ENCODE measurements at regions not wholly inside any gene's neighbourhood (a gene's known extent, or its start where the extent isn't known, plus 50 kb on each side); places are given as distances from the start of the nearest gene placed in this dataset.

DNA sequence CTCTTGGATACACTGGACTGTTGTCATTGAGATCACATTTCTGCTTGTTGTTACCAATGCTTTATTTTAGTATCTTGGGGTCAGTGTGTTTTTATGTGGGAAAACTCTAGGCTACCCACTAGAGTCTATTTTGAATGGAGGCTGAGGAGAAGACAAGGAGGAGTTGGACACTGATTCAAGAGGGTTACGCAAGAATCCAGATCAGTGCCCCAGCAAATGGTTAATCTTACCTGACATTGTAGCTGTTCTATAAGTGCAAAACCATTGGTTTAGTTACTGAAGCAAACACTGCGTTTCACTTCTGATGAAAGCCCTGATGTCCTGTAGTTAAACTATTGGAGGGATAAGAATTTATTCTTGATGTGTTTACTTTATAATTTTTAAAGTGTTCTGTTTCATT is 331.1 kb upstream of the NR3C2 start:
- no peak overlapping the region for H3K27ac ChIP-seq (ENCODE audit: extremely low read depth, low read depth, low read length)
- TF ChIP-seq, protein P1, sequence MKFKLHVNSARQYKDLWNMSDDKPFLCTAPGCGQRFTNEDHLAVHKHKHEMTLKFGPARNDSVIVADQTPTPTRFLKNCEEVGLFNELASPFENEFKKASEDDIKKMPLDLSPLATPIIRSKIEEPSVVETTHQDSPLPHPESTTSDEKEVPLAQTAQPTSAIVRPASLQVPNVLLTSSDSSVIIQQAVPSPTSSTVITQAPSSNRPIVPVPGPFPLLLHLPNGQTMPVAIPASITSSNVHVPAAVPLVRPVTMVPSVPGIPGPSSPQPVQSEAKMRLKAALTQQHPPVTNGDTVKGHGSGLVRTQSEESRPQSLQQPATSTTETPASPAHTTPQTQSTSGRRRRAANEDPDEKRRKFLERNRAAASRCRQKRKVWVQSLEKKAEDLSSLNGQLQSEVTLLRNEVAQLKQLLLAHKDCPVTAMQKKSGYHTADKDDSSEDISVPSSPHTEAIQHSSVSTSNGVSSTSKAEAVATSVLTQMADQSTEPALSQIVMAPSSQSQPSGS (tag by site-specific recombination; IDR thresholded peaks at IDR 0.05; ENCODE audit: low read depth), result no peak
- TF ChIP-seq, protein P2, sequence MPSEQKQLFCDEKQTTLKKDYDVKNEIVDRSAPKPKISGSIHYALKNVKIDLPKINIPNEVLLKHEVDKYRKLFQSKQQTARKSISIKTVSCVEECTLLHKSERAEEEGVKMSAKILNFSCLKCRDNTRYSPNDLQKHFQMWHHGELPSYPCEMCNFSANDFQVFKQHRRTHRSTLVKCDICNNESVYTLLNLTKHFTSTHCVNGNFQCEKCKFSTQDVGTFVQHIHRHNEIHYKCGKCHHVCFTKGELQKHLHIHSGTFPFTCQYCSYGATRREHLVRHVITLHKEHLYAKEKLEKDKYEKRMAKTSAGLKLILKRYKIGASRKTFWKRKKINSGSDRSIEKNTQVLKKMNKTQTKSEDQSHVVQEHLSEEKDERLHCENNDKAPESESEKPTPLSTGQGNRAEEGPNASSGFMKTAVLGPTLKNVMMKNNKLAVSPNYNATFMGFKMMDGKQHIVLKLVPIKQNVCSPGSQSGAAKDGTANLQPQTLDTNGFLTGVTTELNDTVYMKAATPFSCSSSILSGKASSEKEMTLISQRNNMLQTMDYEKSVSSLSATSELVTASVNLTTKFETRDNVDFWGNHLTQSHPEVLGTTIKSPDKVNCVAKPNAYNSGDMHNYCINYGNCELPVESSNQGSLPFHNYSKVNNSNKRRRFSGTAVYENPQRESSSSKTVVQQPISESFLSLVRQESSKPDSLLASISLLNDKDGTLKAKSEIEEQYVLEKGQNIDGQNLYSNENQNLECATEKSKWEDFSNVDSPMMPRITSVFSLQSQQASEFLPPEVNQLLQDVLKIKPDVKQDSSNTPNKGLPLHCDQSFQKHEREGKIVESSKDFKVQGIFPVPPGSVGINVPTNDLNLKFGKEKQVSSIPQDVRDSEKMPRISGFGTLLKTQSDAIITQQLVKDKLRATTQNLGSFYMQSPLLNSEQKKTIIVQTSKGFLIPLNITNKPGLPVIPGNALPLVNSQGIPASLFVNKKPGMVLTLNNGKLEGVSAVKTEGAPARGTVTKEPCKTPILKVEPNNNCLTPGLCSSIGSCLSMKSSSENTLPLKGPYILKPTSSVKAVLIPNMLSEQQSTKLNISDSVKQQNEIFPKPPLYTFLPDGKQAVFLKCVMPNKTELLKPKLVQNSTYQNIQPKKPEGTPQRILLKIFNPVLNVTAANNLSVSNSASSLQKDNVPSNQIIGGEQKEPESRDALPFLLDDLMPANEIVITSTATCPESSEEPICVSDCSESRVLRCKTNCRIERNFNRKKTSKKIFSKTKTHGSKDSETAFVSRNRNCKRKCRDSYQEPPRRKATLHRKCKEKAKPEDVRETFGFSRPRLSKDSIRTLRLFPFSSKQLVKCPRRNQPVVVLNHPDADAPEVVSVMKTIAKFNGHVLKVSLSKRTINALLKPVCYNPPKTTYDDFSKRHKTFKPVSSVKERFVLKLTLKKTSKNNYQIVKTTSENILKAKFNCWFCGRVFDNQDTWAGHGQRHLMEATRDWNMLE (tag by site-specific recombination; conservative IDR thresholded peaks at IDR 0.05; ENCODE audit: low read depth), result no peak
- TF ChIP-seq, protein P3, sequence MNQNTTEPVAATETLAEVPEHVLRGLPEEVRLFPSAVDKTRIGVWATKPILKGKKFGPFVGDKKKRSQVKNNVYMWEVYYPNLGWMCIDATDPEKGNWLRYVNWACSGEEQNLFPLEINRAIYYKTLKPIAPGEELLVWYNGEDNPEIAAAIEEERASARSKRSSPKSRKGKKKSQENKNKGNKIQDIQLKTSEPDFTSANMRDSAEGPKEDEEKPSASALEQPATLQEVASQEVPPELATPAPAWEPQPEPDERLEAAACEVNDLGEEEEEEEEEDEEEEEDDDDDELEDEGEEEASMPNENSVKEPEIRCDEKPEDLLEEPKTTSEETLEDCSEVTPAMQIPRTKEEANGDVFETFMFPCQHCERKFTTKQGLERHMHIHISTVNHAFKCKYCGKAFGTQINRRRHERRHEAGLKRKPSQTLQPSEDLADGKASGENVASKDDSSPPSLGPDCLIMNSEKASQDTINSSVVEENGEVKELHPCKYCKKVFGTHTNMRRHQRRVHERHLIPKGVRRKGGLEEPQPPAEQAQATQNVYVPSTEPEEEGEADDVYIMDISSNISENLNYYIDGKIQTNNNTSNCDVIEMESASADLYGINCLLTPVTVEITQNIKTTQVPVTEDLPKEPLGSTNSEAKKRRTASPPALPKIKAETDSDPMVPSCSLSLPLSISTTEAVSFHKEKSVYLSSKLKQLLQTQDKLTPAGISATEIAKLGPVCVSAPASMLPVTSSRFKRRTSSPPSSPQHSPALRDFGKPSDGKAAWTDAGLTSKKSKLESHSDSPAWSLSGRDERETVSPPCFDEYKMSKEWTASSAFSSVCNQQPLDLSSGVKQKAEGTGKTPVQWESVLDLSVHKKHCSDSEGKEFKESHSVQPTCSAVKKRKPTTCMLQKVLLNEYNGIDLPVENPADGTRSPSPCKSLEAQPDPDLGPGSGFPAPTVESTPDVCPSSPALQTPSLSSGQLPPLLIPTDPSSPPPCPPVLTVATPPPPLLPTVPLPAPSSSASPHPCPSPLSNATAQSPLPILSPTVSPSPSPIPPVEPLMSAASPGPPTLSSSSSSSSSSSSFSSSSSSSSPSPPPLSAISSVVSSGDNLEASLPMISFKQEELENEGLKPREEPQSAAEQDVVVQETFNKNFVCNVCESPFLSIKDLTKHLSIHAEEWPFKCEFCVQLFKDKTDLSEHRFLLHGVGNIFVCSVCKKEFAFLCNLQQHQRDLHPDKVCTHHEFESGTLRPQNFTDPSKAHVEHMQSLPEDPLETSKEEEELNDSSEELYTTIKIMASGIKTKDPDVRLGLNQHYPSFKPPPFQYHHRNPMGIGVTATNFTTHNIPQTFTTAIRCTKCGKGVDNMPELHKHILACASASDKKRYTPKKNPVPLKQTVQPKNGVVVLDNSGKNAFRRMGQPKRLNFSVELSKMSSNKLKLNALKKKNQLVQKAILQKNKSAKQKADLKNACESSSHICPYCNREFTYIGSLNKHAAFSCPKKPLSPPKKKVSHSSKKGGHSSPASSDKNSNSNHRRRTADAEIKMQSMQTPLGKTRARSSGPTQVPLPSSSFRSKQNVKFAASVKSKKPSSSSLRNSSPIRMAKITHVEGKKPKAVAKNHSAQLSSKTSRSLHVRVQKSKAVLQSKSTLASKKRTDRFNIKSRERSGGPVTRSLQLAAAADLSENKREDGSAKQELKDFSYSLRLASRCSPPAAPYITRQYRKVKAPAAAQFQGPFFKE (tag by site-specific recombination; IDR thresholded peaks at IDR 0.05; ENCODE audit: borderline replicate concordance), result no peak
- TF ChIP-seq ZNF837 (tag by site-specific recombination; IDR thresholded peaks at IDR 0.05) (no peak), ZNF16 (tag by site-specific recombination; IDR thresholded peaks at IDR 0.05; ENCODE audit: low read depth) (no peak), ZNF433 (tag by site-specific recombination; IDR thresholded peaks at IDR 0.05; ENCODE audit: low read depth) (no peak), ZNF404 (tag by site-specific recombination; IDR thresholded peaks at IDR 0.05) (no peak), ZNF10 (tag by site-specific recombination; IDR thresholded peaks at IDR 0.05) (no peak), KLF16 (tag by site-specific recombination; IDR thresholded peaks at IDR 0.05) (no peak), ZNF792 (tag by site-specific recombination; IDR thresholded peaks at IDR 0.05) (no peak), KLF8 (tag by site-specific recombination; IDR thresholded peaks at IDR 0.05) (no peak), YY1 (tag by site-specific recombination; IDR thresholded peaks at IDR 0.05) (no peak)
- TF ChIP-seq, protein P4, sequence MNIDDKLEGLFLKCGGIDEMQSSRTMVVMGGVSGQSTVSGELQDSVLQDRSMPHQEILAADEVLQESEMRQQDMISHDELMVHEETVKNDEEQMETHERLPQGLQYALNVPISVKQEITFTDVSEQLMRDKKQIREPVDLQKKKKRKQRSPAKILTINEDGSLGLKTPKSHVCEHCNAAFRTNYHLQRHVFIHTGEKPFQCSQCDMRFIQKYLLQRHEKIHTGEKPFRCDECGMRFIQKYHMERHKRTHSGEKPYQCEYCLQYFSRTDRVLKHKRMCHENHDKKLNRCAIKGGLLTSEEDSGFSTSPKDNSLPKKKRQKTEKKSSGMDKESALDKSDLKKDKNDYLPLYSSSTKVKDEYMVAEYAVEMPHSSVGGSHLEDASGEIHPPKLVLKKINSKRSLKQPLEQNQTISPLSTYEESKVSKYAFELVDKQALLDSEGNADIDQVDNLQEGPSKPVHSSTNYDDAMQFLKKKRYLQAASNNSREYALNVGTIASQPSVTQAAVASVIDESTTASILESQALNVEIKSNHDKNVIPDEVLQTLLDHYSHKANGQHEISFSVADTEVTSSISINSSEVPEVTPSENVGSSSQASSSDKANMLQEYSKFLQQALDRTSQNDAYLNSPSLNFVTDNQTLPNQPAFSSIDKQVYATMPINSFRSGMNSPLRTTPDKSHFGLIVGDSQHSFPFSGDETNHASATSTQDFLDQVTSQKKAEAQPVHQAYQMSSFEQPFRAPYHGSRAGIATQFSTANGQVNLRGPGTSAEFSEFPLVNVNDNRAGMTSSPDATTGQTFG (tag by site-specific recombination; IDR thresholded peaks at IDR 0.05; ENCODE audit: borderline replicate concordance), result no peak
- TF ChIP-seq, protein P5, sequence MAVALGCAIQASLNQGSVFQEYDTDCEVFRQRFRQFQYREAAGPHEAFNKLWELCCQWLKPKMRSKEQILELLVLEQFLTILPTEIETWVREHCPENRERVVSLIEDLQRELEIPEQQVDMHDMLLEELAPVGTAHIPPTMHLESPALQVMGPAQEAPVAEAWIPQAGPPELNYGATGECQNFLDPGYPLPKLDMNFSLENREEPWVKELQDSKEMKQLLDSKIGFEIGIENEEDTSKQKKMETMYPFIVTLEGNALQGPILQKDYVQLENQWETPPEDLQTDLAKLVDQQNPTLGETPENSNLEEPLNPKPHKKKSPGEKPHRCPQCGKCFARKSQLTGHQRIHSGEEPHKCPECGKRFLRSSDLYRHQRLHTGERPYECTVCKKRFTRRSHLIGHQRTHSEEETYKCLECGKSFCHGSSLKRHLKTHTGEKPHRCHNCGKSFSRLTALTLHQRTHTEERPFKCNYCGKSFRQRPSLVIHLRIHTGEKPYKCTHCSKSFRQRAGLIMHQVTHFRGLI (tag by site-specific recombination; IDR thresholded peaks at IDR 0.05), result no peak
- TF ChIP-seq, protein P6, sequence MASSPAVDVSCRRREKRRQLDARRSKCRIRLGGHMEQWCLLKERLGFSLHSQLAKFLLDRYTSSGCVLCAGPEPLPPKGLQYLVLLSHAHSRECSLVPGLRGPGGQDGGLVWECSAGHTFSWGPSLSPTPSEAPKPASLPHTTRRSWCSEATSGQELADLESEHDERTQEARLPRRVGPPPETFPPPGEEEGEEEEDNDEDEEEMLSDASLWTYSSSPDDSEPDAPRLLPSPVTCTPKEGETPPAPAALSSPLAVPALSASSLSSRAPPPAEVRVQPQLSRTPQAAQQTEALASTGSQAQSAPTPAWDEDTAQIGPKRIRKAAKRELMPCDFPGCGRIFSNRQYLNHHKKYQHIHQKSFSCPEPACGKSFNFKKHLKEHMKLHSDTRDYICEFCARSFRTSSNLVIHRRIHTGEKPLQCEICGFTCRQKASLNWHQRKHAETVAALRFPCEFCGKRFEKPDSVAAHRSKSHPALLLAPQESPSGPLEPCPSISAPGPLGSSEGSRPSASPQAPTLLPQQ (tag by site-specific recombination; IDR thresholded peaks at IDR 0.05), result no peak
- TF ChIP-seq, protein P7, sequence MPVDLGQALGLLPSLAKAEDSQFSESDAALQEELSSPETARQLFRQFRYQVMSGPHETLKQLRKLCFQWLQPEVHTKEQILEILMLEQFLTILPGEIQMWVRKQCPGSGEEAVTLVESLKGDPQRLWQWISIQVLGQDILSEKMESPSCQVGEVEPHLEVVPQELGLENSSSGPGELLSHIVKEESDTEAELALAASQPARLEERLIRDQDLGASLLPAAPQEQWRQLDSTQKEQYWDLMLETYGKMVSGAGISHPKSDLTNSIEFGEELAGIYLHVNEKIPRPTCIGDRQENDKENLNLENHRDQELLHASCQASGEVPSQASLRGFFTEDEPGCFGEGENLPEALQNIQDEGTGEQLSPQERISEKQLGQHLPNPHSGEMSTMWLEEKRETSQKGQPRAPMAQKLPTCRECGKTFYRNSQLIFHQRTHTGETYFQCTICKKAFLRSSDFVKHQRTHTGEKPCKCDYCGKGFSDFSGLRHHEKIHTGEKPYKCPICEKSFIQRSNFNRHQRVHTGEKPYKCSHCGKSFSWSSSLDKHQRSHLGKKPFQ (tag by site-specific recombination; IDR thresholded peaks at IDR 0.05), result no peak
- ChIA-PET CTCF (interaction anchor here (0.6 kb wide), 1 partner anchor 1608 kb away, joined by 4 read pairs; no protein-coding TSS in a partner anchor), POLR2A (no interaction called here)
- H3K4me1 ChIP-seq (ENCODE audit: control insufficient read depth, insufficient read depth, low read length), result no peaks in the 10 kb centered on the region
- no peak overlapping the region for H3K4me3 ChIP-seq (ENCODE audit: low read depth, low read length)
- no peaks in the 10 kb centered on the region for H3K36me3 ChIP-seq (ENCODE audit: control insufficient read depth in 2 of 2, insufficient read depth in 1 of 2, low read length in 2 of 2)
- H3K9me3 ChIP-seq (ENCODE audit: control insufficient read depth, insufficient read depth, low read depth, low read length), result no peaks in the 10 kb centered on the region
